B cell (primary cell): ENCODE measurements at regions not wholly inside any gene's neighbourhood (a gene's known extent, or its start where the extent isn't known, plus 50 kb on each side); places are given as distances from the start of the nearest gene placed in this dataset.

Experiments
- ATAC-seq: fragments of 200-7000 bp; cut with Tn5 transposase; one replicate; pipeline ENCODE4 v1.10.0; 2021; ENCODE audit warnings: low read depth, mild to moderate bottlenecking, moderate number of reproducible peaks, moderate library complexity
- CTCF ChIA-PET: fragments of 350-600 bp; sonication (Branson Sonifier 250); formaldehyde crosslinking; loops from one replicate; lab custom pipeline; 2021; ENCODE audit warnings: antibody characterized with exemption, inconsistent platforms; lab: Charles Lee
- POLR2A ChIA-PET: fragments of 350-600 bp; sonication (Branson Sonifier 250); formaldehyde crosslinking; loops from one replicate; lab custom pipeline; 2021; ENCODE audit warnings: antibody characterized with exemption; lab: Charles Lee
- DNase-seq: peaks from one replicate; pipeline ENCODE4 v3.0.0; 2013
- H2AFZ ChIP-seq: 2 replicates; pipeline ENCODE4 v1.6.1; 2012; ENCODE audit warnings: mild to moderate bottlenecking, low read depth, low read length; ENCODE audit not compliant: insufficient read depth, poor library complexity, severe bottlenecking
- H3K27ac ChIP-seq, 2 donors: 1 replicate in 1 of 2; 2 replicates in 1 of 2; pipeline ENCODE4 v1.5.1; 2012 to 2013; ENCODE audit warnings: low read length in 2 of 2, mild to moderate bottlenecking in 2 of 2, moderate library complexity in 1 of 2
- H3K27me3 ChIP-seq, 4 experiments: fragments of 200-600 bp in 1 of 4; sonication (generic) in 1 of 4; replicated peaks in 1 of 4; 1 replicate in 2 of 4; 2 replicates in 2 of 4; pipeline versions ENCODE4 v1.6.1 to v1.7.0; 2013 to 2016; ENCODE audit warnings: low read length in 3 of 4, mild to moderate bottlenecking in 2 of 4, mixed read lengths in 1 of 4, moderate library complexity in 1 of 4; ENCODE audit not compliant: insufficient read depth in 4 of 4, control insufficient read depth in 3 of 4; ENCODE audit errors: control extremely low read depth in 1 of 4
- H3K36me3 ChIP-seq, 2 experiments: replicated peaks in 1 of 2; 1 replicate in 1 of 2; 2 replicates in 1 of 2; pipeline versions ENCODE4 v1.6.1 to v1.7.1; 2013; ENCODE audit warnings: low read length in 1 of 2; ENCODE audit not compliant: insufficient read depth in 2 of 2, control insufficient read depth in 1 of 2; ENCODE audit errors: control extremely low read depth in 1 of 2, extremely low read depth in 1 of 2
- H3K4me1 ChIP-seq, 2 donors: fragments of 200-600 bp in 1 of 2; sonication (generic) in 1 of 2; 1 replicate in 1 of 2; 2 replicates in 1 of 2; pipeline versions ENCODE4 v1.5.1 to v1.6.1; 2013 to 2017; ENCODE audit warnings: low read length in 2 of 2; ENCODE audit not compliant: control insufficient read depth in 2 of 2, insufficient read depth in 2 of 2
- H3K4me2 ChIP-seq: replicated peaks from 2 replicates; pipeline ENCODE3; 2012; ENCODE audit warnings: mild to moderate bottlenecking, low read depth, low read length; ENCODE audit not compliant: poor library complexity, severe bottlenecking
- H3K4me3 ChIP-seq, 5 experiments: fragments of 200-600 bp in 1 of 5; sonication (generic) in 1 of 5; 1 replicate in 3 of 5; 2 replicates in 2 of 5; pipeline versions ENCODE4 v1.5.1 to v1.7.0; 2011 to 2016; ENCODE audit warnings: low read length in 4 of 5, mild to moderate bottlenecking in 4 of 5, low read depth in 2 of 5, control low read depth in 1 of 5, moderate library complexity in 1 of 5; ENCODE audit not compliant: insufficient read depth in 1 of 5; ENCODE audit errors: control extremely low read depth in 1 of 5, extremely low read depth in 1 of 5
- H3K79me2 ChIP-seq: fragments of 200-600 bp; sonication (generic); one replicate; pipeline ENCODE4 v1.6.0; 2016; ENCODE audit warnings: low read length; ENCODE audit not compliant: control insufficient read depth, insufficient read depth
- H3K9ac ChIP-seq: fragments of 200-600 bp; sonication (generic); 2 replicates; pipeline ENCODE4 v1.6.1; 2017; ENCODE audit warnings: mild to moderate bottlenecking, low read length, moderate library complexity
- H3K9me3 ChIP-seq, 3 donors: one replicate each; pipeline versions ENCODE4 v1.6.1 to v1.7.1; 2013; ENCODE audit warnings: low read length in 2 of 3; ENCODE audit not compliant: control insufficient read depth in 2 of 3, insufficient read depth in 1 of 3; ENCODE audit errors: control extremely low read depth in 1 of 3
- H4K20me1 ChIP-seq: 2 replicates; pipeline ENCODE4 v1.6.0; 2012; ENCODE audit warnings: mild to moderate bottlenecking, low read length; ENCODE audit not compliant: insufficient read depth, control insufficient read depth, poor library complexity, severe bottlenecking
- H3K27ac Mint-ChIP-seq: one replicate; pipeline ENCODE4 v1.8.0; 2021; ENCODE audit warnings: mixed read lengths
- H3K27me3 Mint-ChIP-seq: one replicate; pipeline ENCODE4 v1.8.0; 2021; ENCODE audit warnings: mixed read lengths
- H3K4me1 Mint-ChIP-seq: one replicate; pipeline ENCODE4 v1.8.0; 2021; ENCODE audit warnings: mixed read lengths
- H3K4me3 Mint-ChIP-seq: one replicate; pipeline ENCODE4 v1.8.0; 2021; ENCODE audit warnings: mixed read lengths
- H3K9me3 Mint-ChIP-seq: one replicate; pipeline ENCODE4 v1.8.0; 2022; ENCODE audit warnings: mixed read lengths; ENCODE audit not compliant: insufficient read depth
- CTCF ChIP-seq: fragments of 200-600 bp; IDR thresholded peaks from one replicate; pipeline ENCODE4 v1.8.0; 2022; ENCODE audit warnings: antibody characterized with exemption, mild to moderate bottlenecking
- EZH2 ChIP-seq: IDR thresholded peaks from 2 replicates; pipeline ENCODE4 v1.6.1; 2012; ENCODE audit warnings: borderline replicate concordance, low read depth, mild to moderate bottlenecking, moderate library complexity, low read length; ENCODE audit not compliant: insufficient read depth, poor library complexity, severe bottlenecking
- WGBS: methylation state at CpG from one replicate; pipeline ENCODE4 v1.1.5; 2013; ENCODE audit warnings: missing lambda C conversion rate; ENCODE audit not compliant: insufficient coverage; 5-methylcytosine and 5-hydroxymethylcytosine counted together
- intact Hi-C: fragments of 100-400 bp; cut with micrococcal nuclease; formaldehyde crosslinking; loops from one replicate; pipeline ENCODE4 v1.10.0; 2022

- Mint-ChIP-seq H3K4me1 (no peaks in the 10 kb centered on the region), H3K9me3 (peaks cover 7% of the 10 kb centered on the region), H3K4me3 (no peak overlapping the region), H3K27me3 (no peaks in the 10 kb centered on the region), H3K27ac (no peak overlapping the region)
- Histone ChIP-seq H3K36me3 (no peaks in the 10 kb centered on the region), H3K27me3 (no peaks in the 10 kb centered on the region), H3K4me1 (no peaks in the 10 kb centered on the region), H3K9ac (no peak overlapping the region), H3K4me3 (no peak overlapping the region), H3K9me3 (peaks cover 0 to 19% (median 0%) of the 10 kb centered on the region in 3 donors), H2AFZ (no peak overlapping the region), H4K20me1 (no peaks in the 10 kb centered on the region), H3K79me2 (no peaks in the 10 kb centered on the region), H3K4me2 (no peak overlapping the region), H3K27ac (no peak overlapping the region)
- DNase-seq = no peak
- POLR2A ChIA-PET = no interaction called here
- TF ChIP-seq CTCF = no peak
- no peak for TF ChIP-seq EZH2
- no CpG with 5 or more reads among the region's 2 CpGs for WGBS
- CTCF ChIA-PET = no interaction called here
- ATAC-seq = no peak
- intact Hi-C loops = no loop called here
Measured at GRCh38 chr4:188661502-188661901, 522.3 kb downstream of the TRIML1 start.

DNA sequence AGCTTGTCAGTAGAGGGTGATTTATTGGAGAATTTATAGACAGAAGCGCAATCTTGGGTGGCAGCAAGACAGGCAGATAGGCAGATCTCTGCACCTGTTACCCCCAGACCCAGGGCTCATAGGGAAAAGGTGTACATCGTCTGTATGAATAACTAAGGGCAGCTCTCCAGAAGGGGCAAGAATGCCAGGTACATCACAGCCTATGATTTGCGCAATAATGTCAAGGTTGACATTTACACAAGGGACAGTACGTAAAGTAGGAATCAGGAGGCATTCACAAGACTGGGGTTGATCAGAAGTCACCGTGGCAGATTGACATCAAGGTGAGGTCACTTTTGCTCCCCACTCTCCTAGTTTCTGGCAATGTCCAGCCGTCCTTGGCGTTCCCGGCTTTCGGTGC is 524.1 kb downstream of the TRIML1 start:
- no peaks in the 10 kb centered on the region for H3K4me1 ChIP-seq
- intact Hi-C loops = no loop called here
- no peak for TF ChIP-seq EZH2
- TF ChIP-seq CTCF = no peak
- no peaks in the 10 kb centered on the region for H3K36me3 ChIP-seq
- Mint-ChIP-seq H3K27me3 (no peaks in the 10 kb centered on the region), H3K4me1 (no peaks in the 10 kb centered on the region), H3K27ac (no peak overlapping the region), H3K9me3 (peaks cover 7% of the 10 kb centered on the region), H3K4me3 (no peak overlapping the region)
- ChIA-PET CTCF (no interaction called here), POLR2A (no interaction called here)
- ATAC-seq (no peak), DNase-seq (no peak)
- peaks cover 0 to 12% (median 0%) of the 10 kb centered on the region in 3 donors for H3K9me3 ChIP-seq
- no peaks in the 10 kb centered on the region for H3K79me2 ChIP-seq
- H3K27me3 ChIP-seq = no peaks in the 10 kb centered on the region
- no peak overlapping the region for H3K27ac ChIP-seq
- no peaks in the 10 kb centered on the region for H4K20me1 ChIP-seq
- H3K9ac ChIP-seq = no peak overlapping the region
- H3K4me3 ChIP-seq = no peak overlapping the region
- H2AFZ ChIP-seq = no peak overlapping the region
- H3K4me2 ChIP-seq = no peak overlapping the region
- WGBS = 87% methylated on average over 8 of the region's 9 CpGs
